ENCODE measurements at regions not wholly inside any gene's neighbourhood (a gene's known extent, or its start where the extent isn't known, plus 50 kb on each side); places are given as distances from the start of the nearest gene placed in this dataset.

DNA sequence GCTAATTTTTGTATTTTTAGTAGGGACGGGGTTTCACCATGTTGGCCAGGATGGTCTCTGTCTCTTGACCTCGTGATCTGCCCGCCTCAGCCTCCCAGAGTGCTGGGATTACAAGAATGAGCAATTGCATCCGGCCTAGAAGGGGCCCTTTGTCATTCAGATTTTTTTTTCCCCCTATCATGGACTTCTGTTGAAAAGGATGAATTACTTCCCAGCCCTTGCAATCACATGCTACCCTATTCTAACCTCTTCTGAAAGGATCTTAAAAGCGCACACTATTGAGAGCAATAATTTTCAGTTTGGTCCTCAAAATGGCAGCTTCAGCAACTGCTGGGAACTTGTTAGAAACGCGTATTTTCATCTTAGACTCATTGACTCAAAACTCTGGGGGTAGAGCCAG, 575.6 kb upstream of the KIRREL3 start:
- DNase-seq (ENCODE audit: low read depth): no peak
- no peak overlapping the region for H3K4me3 ChIP-seq (ENCODE audit: low read depth, low read length)

DNA sequence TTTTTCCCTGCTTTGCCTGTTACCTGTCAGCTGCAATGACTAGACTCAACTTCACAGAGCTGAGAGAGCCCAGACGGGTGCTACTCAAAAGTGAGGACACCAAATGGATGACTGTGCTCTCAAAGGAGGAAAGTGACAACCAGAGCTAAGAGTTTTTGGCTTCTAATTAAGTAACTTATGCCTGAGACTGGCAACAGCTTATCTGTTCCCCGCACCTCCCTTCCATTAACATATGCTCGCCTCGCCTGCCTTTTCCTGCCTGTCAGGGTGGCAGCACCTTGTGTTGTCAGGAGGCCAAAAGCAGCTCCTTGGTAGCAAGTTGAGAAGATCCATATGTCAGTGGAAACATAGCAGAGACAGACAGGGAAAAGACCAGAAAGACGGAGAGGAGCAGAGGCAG, 573.9 kb upstream of the KIRREL3 start:
- H3K4me3 ChIP-seq (ENCODE audit: low read depth, low read length): no peak overlapping the region
- DNase-seq (ENCODE audit: low read depth): no peak

DNA sequence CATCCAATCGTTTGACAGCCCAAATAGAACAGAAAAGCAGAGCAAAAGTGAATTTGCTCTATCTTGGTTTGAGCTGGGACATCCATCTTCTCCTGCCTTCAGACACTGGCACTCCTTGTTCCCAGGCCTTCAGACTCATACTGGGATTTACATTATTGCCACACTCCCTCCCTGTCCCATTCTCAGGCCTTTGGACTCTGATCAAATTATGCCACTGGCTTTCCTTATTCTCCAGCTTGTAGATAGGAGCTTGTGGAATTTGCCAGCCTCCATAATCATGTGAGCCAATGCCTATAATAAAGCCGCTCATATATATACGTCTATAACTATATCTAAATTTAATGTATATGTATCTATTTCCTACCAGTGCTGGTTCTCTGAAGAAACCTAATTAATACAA, 568.3 kb upstream of the KIRREL3 start:
- no peak for DNase-seq (ENCODE audit: low read depth)
- no peak overlapping the region for H3K4me3 ChIP-seq (ENCODE audit: low read depth, low read length)

- DNase-seq (ENCODE audit: low read depth): no peak
- H3K4me3 ChIP-seq (ENCODE audit: low read depth, low read length): no peak overlapping the region
Observed at GRCh38 chr11:127567237-127567932, 566.8 kb upstream of the KIRREL3 start.

DNA sequence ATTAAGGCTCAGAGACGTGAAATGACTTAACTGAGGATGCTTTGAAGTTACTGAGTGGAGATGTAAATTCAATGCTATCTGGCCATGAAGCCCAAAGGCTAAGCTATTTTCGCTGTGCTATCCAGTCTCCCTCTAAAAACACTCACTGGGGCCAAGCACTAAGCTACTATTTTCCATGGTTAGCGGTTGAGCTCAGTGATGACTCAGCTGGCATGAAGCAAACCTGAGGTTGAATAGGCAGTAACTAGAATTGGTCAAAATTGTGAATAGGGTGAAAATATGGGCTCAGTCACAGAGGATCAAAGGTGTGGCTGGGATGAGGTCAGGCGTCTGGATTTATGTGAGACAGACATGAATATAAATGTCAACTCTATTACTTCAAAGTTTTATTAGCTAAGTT, 564.2 kb upstream of the KIRREL3 start:
- no peak for DNase-seq (ENCODE audit: low read depth)
- no peak overlapping the region for H3K4me3 ChIP-seq (ENCODE audit: low read depth, low read length)

GRCh38 chr11:127559978-127560377, 559.4 kb upstream of the KIRREL3 start:
- no peak for DNase-seq (ENCODE audit: low read depth)

DNA sequence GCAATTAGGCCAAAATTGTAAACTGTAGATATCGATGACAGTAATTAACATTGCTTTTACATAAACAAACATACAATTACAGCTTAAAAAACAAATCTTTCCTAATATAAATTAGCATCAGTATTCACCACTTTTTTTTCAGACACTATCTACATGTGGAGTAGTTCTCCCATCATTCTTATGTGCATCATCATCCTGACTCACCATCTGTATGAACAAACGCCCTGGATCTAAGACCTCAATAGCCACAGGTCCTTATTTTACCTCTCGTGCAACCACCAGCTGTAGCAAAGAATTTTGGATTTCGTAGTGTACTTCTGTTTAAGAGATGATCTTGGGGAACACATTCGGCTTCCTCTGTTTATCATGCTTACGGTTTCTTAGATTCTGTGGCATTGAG, 551.9 kb upstream of the KIRREL3 start:
- no peak for DNase-seq (ENCODE audit: low read depth)
- no peak overlapping the region for H3K4me3 ChIP-seq (ENCODE audit: low read depth, low read length)

More at GRCh38 chr11:127559978-127560377, 559.4 kb upstream of the KIRREL3 start:
- H3K4me3 ChIP-seq (ENCODE audit: low read depth, low read length): no peak overlapping the region

DNA sequence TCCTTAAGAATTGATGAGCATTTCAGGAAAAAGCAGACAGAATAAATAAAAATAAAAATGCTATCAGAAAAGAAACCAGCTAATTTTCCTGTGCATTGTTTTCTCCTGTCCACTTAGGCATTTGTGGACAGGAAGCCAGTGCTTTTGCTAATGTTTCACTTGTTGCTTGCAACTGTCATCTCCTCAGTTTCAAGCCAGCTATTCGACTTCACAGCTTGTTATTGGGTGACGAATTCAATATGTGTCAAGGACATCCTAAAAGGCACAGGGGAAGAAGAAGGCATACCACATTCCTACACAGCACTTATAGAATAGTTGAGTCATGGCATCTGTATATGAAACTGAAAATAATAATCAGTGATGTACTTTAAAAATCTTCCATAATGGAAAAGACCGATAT, 530.6 kb upstream of the KIRREL3 start:
- DNase-seq (ENCODE audit: low read depth): no peak
- no peak overlapping the region for H3K4me3 ChIP-seq (ENCODE audit: low read depth, low read length)

DNA sequence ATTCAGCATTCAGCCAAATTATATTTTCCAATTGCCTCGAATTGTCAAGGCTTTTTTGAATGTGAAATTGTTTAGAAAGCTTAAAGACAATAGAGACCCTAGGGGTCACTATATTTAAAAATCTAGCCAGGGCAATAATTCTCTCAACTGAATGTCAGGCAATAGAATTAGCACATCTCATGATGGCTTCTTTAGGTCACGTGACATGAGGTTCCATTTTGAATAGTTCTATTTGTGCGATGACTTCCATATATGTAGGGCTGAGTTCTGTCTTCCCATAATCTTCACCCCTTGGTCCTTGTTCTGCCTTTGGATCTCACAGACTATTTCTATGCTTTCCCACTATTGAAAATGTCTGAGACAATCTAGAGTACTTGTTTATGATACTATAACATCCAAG, 527.7 kb upstream of the KIRREL3 start:
- H3K4me3 ChIP-seq (ENCODE audit: low read depth, low read length): no peak overlapping the region
- DNase-seq (ENCODE audit: low read depth): no peak

DNA sequence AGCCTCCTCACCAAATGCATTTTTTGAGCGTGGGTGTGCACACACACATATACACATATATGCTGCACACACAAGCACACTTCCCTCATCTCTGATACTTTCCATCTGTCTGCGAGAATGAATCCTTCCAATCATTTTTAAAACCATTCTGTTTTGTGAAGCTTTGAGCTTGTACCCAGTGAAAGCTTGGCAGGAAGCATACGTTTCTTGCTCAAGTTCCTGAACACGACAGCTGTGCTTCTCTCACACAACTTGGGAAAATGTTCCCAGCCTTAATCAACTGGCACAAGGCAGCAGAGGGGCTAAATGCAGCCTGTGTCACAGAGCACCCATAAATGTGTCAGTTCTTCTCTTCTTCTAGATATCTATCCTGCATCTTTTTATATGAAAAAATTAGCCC, 524.0 kb upstream of the KIRREL3 start:
- no peak for DNase-seq (ENCODE audit: low read depth)
- H3K4me3 ChIP-seq (ENCODE audit: low read depth, low read length): no peak overlapping the region

DNA sequence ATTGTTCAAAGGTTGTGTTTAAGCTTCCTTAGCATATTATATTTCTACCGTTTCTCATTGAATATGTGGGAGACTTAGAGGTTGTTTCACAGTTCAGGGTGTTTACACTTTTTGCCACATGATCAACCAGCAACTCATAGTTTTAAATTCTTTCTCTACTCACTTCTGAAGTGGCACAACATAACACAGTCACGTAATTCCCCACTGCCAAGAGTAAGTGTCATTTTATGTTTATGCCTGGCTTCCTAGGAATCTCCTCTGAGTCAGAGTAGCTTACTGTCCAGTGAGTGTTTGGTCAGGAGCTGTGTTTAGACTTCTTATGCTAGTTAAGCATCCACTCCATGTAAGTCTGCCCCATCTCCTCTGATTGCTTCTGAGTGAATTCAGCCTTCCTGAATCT, 520.8 kb upstream of the KIRREL3 start:
- DNase-seq (ENCODE audit: low read depth): no peak
- no peak overlapping the region for H3K4me3 ChIP-seq (ENCODE audit: low read depth, low read length)

DNA sequence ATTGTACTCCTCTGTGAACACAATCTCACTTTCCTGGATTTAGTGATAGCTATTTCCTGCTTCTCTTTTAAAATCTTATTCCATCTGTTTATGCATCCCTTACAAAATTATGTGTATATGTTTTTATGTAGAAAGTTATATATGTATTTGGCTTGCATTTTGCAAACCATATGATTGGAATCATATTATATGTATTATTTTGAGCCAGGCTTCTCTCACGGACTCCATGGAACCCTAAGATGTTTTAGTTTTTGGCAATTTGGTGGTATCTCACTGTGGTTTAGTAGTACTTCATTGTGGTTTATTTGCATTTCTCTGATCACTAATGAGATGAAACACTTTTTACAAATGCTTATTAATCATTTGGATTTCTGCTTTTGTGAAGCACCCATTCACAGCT, 507.3 kb upstream of the KIRREL3 start:
- DNase-seq (ENCODE audit: low read depth): no peak
- H3K4me3 ChIP-seq (ENCODE audit: low read depth, low read length): no peak overlapping the region

GRCh38 chr11:127506647-127507046, 506.1 kb upstream of the KIRREL3 start:
- DNase-seq (ENCODE audit: low read depth): no peak
- no peak overlapping the region for H3K4me3 ChIP-seq (ENCODE audit: low read depth, low read length)

GRCh38 chr11:127506126-127506525, 505.6 kb upstream of the KIRREL3 start:
- no peak for DNase-seq (ENCODE audit: low read depth)
- no peak overlapping the region for H3K4me3 ChIP-seq (ENCODE audit: low read depth, low read length)

DNA sequence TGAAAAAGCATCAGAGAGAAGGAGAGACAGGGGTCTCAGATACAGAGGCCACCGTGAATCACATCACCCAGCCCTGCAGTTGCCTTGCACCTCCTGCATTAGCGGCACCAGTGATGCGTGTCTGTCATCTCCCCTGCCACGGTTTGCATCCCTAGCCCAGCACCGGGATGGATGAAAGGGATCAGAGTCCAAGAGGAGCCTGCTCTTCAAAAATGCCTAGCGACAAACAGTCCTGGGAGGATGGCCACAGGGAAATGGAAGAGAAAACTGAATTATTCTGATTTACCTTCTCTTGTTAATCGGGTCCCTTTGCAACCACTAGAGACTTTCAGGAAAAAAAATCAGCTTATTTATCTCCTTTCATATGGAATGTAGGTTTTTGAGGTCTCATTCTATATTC, 495.6 kb upstream of the KIRREL3 start:
- no peak for DNase-seq (ENCODE audit: low read depth)
- no peak overlapping the region for H3K4me3 ChIP-seq (ENCODE audit: low read depth, low read length)

- no peak for DNase-seq (ENCODE audit: low read depth)
- no peak overlapping the region for H3K4me3 ChIP-seq (ENCODE audit: low read depth, low read length)
Observed at GRCh38 chr11:127493330-127494022, 492.9 kb upstream of the KIRREL3 start.

- H3K4me3 ChIP-seq (ENCODE audit: low read depth, low read length): no peak overlapping the region
- DNase-seq (ENCODE audit: low read depth): no peak
Observed at GRCh38 chr11:127492029-127492428, 491.5 kb upstream of the KIRREL3 start.

DNA sequence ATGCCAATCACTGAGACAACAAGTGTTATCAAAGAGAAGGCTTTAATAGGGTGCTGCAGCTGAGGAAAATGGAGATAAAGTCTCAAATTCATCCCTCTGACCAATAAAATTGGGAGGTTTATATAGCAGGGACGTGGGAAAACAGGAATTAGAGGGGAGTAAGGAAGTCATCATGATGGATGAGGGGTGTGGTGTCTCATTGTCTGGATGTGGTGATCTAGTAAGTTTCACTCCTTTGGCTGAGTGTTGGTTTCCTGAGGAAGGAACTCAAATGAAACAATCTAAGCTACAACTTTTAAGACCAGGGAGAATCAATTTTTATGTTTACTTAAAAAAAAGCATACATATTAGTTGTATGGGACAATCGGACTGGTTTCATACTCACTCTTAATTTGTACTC, 491.0 kb upstream of the KIRREL3 start:
- no peak overlapping the region for H3K4me3 ChIP-seq (ENCODE audit: low read depth, low read length)
- no peak for DNase-seq (ENCODE audit: low read depth)

DNA sequence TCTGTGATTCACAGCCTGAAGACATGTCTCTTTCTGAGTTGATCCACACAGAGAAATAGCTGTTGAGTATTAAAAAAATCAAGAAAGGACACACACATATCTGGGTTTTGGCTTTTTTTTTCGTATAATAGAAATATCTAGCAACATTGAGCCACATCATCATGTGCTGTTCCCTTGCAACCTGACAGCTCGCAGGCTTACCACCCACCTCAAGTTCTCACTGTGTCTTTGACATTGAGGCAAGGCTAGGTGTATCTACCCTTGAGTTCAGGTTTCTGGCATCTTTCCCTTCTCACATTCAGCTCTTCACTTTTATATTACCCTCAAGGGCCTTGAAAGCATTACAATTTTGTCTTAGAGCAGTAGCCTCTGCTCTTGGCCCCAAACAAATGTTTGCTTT, 490.3 kb upstream of the KIRREL3 start:
- H3K4me3 ChIP-seq (ENCODE audit: low read depth, low read length): no peak overlapping the region
- DNase-seq (ENCODE audit: low read depth): no peak

DNA sequence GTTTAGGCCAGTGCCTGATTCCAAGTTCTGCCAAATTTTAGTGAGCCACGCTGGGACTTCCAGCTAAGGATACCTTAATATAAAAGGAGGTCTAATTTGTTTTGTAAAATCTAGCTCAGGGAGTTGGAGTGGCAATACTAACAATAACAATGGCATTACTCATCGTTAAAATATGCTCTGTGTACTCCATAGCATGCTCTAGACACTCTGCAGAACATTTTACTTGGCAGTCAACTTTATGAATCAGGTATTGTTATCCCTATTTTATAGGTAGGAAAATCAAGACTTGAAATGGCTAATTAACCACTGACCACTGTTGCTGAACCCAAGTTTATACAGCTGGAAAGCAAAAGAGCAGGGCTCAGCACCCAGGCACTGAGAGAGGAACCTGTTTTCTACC, 485.0 kb upstream of the KIRREL3 start:
- no peak for DNase-seq (ENCODE audit: low read depth)
- no peak overlapping the region for H3K4me3 ChIP-seq (ENCODE audit: low read depth, low read length)

DNA sequence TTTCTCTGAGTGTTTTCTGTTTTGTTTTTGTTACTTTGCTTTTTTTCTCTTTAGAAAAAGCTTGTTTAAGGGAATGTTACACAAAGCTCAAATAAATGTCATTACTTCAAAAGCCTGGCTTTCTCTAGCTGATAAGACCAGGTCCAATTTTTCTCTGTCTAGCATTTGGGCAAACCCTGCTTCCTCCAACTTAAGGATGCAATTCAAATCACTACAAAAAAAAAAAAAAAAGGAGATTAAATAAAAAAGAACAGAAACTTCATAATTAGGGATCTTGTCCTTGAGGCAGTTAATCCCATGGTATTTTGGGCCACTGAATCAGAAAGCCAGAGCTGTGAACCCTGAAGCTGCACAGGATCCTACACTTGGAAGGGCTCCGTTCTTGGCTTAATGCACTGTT, 480.8 kb upstream of the KIRREL3 start:
- no peak for DNase-seq (ENCODE audit: low read depth)
- no peak overlapping the region for H3K4me3 ChIP-seq (ENCODE audit: low read depth, low read length)

Measured in skeletal muscle cell (primary cell).